Testis (tissue), 2 donors: ENCODE measurements at regions not wholly inside any gene's neighbourhood (a gene's known extent, or its start where the extent isn't known, plus 50 kb on each side); places are given as distances from the start of the nearest gene placed in this dataset.

Source experiments
- DNase-seq: peaks from one replicate; pipeline ENCODE4 v3.0.0-alpha.2; 2019
- H3K27ac ChIP-seq, 2 donors: fragments of 200-600 bp; sonication (generic); one replicate each; pipeline ENCODE4 v1.5.1; 2019
- H3K27me3 ChIP-seq: fragments of 200-600 bp; sonication (generic); one replicate; pipeline ENCODE4 v1.5.1; 2019
- H3K36me3 ChIP-seq: fragments of 200-600 bp; sonication (generic); one replicate; pipeline ENCODE4 v1.5.1; 2017; ENCODE audit warnings: low read depth; ENCODE audit errors: missing control alignments
- H3K4me1 ChIP-seq: fragments of 200-600 bp; sonication (generic); one replicate; pipeline ENCODE4 v1.5.1; 2019
- H3K4me3 ChIP-seq, 2 donors: fragments of 200-600 bp; sonication (generic); one replicate each; pipeline ENCODE4 v1.5.1; 2017 to 2019
- H3K9me3 ChIP-seq: fragments of 200-600 bp; sonication (generic); one replicate; pipeline ENCODE4 v1.5.1; 2017
- POLR2A ChIP-seq: fragments of 450-650 bp; IDR thresholded peaks from one replicate; pipeline ENCODE4 v1.6.1; 2017; ENCODE audit warnings: antibody characterized with exemption, mild to moderate bottlenecking, moderate library complexity
- WGBS, 2 donors: methylation state at CpG; one replicate each; pipeline ENCODE4 v1.1.5; 2018; 5-methylcytosine and 5-hydroxymethylcytosine counted together
- intact Hi-C: fragments of 100-400 bp; cut with DNase I; formaldehyde crosslinking; loops from one replicate; pipeline ENCODE4 v1.15.1; 2023; ENCODE audit warnings: low total_unique reads
- TF ChIP-seq, protein P1 (sequence below), 3 experiments: fragments of 450-650 bp in 2 of 3; fragments of 200-600 bp in 1 of 3; sonication (generic) in 1 of 3; IDR thresholded peaks; one replicate each; pipeline ENCODE4 v1.5.1; 2016 to 2019; ENCODE audit warnings: antibody characterized with exemption in 3 of 3, mild to moderate bottlenecking in 2 of 3, moderate library complexity in 1 of 3

DNA sequence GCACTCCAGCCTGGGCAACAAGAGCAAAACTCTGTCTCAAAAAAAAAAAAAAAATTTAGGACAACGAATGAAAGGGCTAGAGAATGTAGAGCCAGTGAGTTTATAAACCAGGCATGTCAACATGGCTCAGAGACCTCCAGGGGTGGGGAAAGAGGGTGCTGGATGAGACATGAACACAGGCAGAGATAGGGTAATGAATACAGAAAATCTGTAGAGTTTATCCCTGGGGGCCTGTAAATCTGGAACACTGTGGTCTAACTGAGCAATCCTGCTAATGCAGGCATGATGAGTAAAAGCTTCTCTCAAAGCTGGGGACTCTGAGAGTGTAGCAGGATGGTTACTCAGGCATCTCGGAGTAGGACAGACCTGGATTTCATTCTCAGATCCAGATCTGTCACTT, 59.2 kb upstream of the IGFBP2 start:
- H3K27ac ChIP-seq, result no peak overlapping the region
- 56 to 60% methylated on average over 2 of the region's 2 CpGs for WGBS, 2 donors
- intact Hi-C loops, result no loop called here
- no peak for TF ChIP-seq POLR2A
- TF ChIP-seq, protein P1, sequence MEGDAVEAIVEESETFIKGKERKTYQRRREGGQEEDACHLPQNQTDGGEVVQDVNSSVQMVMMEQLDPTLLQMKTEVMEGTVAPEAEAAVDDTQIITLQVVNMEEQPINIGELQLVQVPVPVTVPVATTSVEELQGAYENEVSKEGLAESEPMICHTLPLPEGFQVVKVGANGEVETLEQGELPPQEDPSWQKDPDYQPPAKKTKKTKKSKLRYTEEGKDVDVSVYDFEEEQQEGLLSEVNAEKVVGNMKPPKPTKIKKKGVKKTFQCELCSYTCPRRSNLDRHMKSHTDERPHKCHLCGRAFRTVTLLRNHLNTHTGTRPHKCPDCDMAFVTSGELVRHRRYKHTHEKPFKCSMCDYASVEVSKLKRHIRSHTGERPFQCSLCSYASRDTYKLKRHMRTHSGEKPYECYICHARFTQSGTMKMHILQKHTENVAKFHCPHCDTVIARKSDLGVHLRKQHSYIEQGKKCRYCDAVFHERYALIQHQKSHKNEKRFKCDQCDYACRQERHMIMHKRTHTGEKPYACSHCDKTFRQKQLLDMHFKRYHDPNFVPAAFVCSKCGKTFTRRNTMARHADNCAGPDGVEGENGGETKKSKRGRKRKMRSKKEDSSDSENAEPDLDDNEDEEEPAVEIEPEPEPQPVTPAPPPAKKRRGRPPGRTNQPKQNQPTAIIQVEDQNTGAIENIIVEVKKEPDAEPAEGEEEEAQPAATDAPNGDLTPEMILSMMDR (IDR thresholded peaks at IDR 0.05), result no peak
- no peaks in the 10 kb centered on the region for H3K9me3 ChIP-seq
- no peaks in the 10 kb centered on the region for H3K4me1 ChIP-seq
- H3K36me3 ChIP-seq, result no peaks in the 10 kb centered on the region
- H3K27me3 ChIP-seq, result no peaks in the 10 kb centered on the region
- no peak for DNase-seq
- H3K4me3 ChIP-seq, result no peak overlapping the region

DNA sequence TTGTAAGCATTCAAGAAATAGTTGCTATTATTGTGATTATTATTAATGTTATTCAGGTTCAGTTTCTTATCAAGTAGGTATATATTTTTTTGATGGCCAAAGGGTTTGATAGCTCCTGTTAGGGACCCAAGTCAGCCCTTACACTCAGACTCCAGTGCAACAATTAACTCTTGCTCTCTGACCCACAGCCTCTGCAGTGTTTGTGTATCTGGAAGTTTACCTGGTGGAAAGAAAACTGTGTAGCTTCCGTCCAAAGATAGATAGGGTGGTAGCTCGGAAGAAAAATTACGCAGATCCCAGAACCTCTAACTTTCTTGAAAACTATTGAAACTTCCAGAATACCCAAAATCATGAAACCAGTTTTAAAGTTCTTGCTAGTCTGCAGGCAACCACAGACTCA, 58.6 kb upstream of the IGFBP2 start:
- no peak for TF ChIP-seq POLR2A
- TF ChIP-seq, protein P1 (IDR thresholded peaks at IDR 0.05), result no peak

DNA sequence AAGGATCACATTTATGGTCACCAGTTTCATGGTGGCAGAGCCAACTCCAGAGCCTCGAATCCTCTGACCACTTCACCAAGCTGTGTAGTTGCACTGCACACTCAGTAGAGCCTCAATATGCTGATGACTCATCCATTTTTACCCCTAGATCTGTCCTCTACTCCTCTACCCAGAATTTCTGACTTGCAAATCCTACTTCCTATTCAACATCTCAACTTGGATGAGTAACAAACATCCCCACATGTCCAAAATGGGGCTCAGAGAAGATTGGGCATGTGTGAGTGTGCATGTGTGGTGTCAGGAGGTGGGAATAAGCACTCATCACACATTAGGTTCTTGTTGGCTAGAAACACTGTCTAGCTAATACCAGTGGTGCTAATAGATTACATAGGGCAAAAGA, 57.8 kb upstream of the IGFBP2 start:
- 85 to 95% methylated on average over 1 of the region's 1 CpG for WGBS, 2 donors
- TF ChIP-seq POLR2A, result no peak
- TF ChIP-seq, protein P1 (IDR thresholded peaks at IDR 0.05), result no peak
- Histone ChIP-seq H3K4me3 (no peak overlapping the region), H3K27ac (no peak overlapping the region), H3K4me1 (no peaks in the 10 kb centered on the region), H3K9me3 (no peaks in the 10 kb centered on the region), H3K36me3 (no peaks in the 10 kb centered on the region), H3K27me3 (no peaks in the 10 kb centered on the region)
- DNase-seq, result no peak
- intact Hi-C loops, result no loop called here

More for the DNA sequence above, 58.6 kb upstream of the IGFBP2 start:
- H3K9me3 ChIP-seq, result no peaks in the 10 kb centered on the region
- intact Hi-C loops, result no loop called here
- WGBS, 2 donors, result 90 to 95% methylated on average over 3 of the region's 3 CpGs
- H3K4me1 ChIP-seq, result no peaks in the 10 kb centered on the region
- DNase-seq, result no peak
- no peak overlapping the region for H3K4me3 ChIP-seq
- H3K36me3 ChIP-seq, result no peaks in the 10 kb centered on the region
- no peak overlapping the region for H3K27ac ChIP-seq
- no peaks in the 10 kb centered on the region for H3K27me3 ChIP-seq

DNA sequence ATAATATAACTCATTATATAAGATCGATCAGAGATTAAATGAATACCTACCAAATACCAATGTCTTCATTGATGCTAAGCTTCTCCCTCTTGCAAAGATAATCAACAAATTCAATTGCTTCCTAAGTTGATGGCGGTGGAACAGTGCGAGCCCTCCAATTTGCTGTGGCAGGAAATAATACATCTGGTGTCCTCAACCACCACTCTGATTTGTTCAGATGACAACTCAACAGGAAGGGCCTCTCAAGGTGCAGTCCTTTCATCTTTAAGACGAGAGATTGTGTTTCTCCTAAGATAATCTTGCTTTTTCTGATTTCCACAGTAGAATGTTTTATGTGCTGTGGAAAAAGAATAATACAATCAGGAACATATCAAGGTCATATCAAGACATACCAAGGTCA, 56.6 kb upstream of the IGFBP2 start:
- Histone ChIP-seq H3K4me1 (no peaks in the 10 kb centered on the region), H3K4me3 (no peak overlapping the region), H3K36me3 (no peaks in the 10 kb centered on the region), H3K27ac (no peak overlapping the region), H3K27me3 (no peaks in the 10 kb centered on the region), H3K9me3 (no peaks in the 10 kb centered on the region)
- WGBS, 2 donors, result 86% methylated on average over 4 of the region's 4 CpGs
- intact Hi-C loops, result no loop called here
- no peak for DNase-seq
- TF ChIP-seq, protein P1 (IDR thresholded peaks at IDR 0.05), result no peak
- no peak for TF ChIP-seq POLR2A

GRCh38 chr2:216578325-216578724, 54.9 kb upstream of the IGFBP2 start:
- no peak for TF ChIP-seq POLR2A
- TF ChIP-seq, protein P1 (IDR thresholded peaks at IDR 0.05), result no peak
- no peaks in the 10 kb centered on the region for H3K36me3 ChIP-seq
- H3K27me3 ChIP-seq, result no peaks in the 10 kb centered on the region
- DNase-seq, result no peak
- H3K27ac ChIP-seq, result no peak overlapping the region
- no peaks in the 10 kb centered on the region for H3K4me1 ChIP-seq
- WGBS, 2 donors, result 92% methylated on average over 1 of the region's 1 CpG
- H3K9me3 ChIP-seq, result no peaks in the 10 kb centered on the region
- no peak overlapping the region for H3K4me3 ChIP-seq
- intact Hi-C loops, result no loop called here
